ENCODE measurements at regions not wholly inside any gene's neighbourhood (a gene's known extent, or its start where the extent isn't known, plus 50 kb on each side); places are given as distances from the start of the nearest gene placed in this dataset.

GRCh38 chr6:45780523-45780922 is 235.1 kb downstream of the CLIC5 start:
- no peak for TF ChIP-seq JUN (IDR thresholded peaks at IDR 0.05; ENCODE audit: borderline replicate concordance, insufficient read depth, insufficient read length, low read depth)
- no peak for TF ChIP-seq CTCF (IDR thresholded peaks at IDR 0.05; ENCODE audit: extremely low read depth in 1 of 2, insufficient read depth in 1 of 2, low read depth in 1 of 2, low read length in 2 of 2)
- no peak for TF ChIP-seq POLR2AphosphoS5 (IDR thresholded peaks at IDR 0.05; ENCODE audit: insufficient read depth, low read depth, low read length)

Measured in endothelial cell of umbilical vein (primary cell).